IPS DF 6.9 (cell line): ENCODE measurements at regions not wholly inside any gene's neighbourhood (a gene's known extent, or its start where the extent isn't known, plus 50 kb on each side); places are given as distances from the start of the nearest gene placed in this dataset.
"Not testable (repeated sequence)": the region's sequence is repeated elsewhere in the genome, so short reads cannot be mapped to it uniquely, and the experiment has no call there.

Experiments
- DNase-seq: peaks from one replicate; pipeline ENCODE4 v3.0.0-alpha.2; 2013; ENCODE audit warnings: low read depth, low spot score
- H3K27ac ChIP-seq: one replicate; pipeline ENCODE4 v1.5.1; 2013; ENCODE audit warnings: low read length, control low read depth
- H3K27me3 ChIP-seq: 2 replicates; pipeline ENCODE4 v1.6.1; 2013; ENCODE audit warnings: mild to moderate bottlenecking, low read length; ENCODE audit not compliant: control insufficient read depth, insufficient read depth
- H3K36me3 ChIP-seq: 2 replicates; pipeline ENCODE4 v1.6.1; 2013; ENCODE audit warnings: low read length; ENCODE audit not compliant: control insufficient read depth, insufficient read depth
- H3K4me1 ChIP-seq: 2 replicates; pipeline ENCODE4 v1.6.1; 2013; ENCODE audit warnings: low read length; ENCODE audit not compliant: control insufficient read depth, insufficient read depth
- H3K4me3 ChIP-seq: 2 replicates; pipeline ENCODE4 v1.5.1; 2013; ENCODE audit warnings: mild to moderate bottlenecking, low read length
- H3K9me3 ChIP-seq: 2 replicates; pipeline ENCODE4 v1.6.1; 2013; ENCODE audit warnings: low read length, inconsistent platforms; ENCODE audit not compliant: control insufficient read depth, insufficient read depth
- WGBS: extraction: QIAGEN DNeasy Blood & Tissue Kit; methylation state at CpG from one replicate; pipeline ENCODE4 v1.1.7; 2013; ENCODE audit warnings: mixed read lengths, missing lambda C conversion rate; ENCODE audit not compliant: insufficient read length, insufficient coverage; 5-methylcytosine and 5-hydroxymethylcytosine counted together

DNA sequence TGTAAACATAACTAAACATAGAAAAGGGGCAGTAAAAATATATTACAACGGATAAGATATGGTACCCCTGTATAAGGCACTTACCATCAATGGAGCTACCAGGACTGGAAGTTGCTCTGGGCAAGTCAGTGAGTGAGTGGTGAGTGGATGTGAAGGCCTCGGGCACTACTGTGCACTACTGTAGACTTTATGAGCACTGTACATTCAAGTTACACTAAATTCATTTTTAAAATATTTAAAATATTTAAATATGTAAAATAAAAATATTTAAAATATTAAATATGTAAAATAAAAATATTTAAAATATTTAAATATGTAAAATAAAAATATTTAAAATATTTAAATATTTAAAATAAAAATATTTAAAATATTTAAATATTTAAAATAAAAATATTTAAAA lies 73.6 kb downstream of the KLF15 start:
- H3K36me3 ChIP-seq, DNase-seq, H3K27ac ChIP-seq, H3K27me3 ChIP-seq, H3K9me3 ChIP-seq, H3K4me3 ChIP-seq, H3K4me1 ChIP-seq: not testable (repeated sequence)
- WGBS = no CpG with 5 or more reads among the region's 2 CpGs

DNA sequence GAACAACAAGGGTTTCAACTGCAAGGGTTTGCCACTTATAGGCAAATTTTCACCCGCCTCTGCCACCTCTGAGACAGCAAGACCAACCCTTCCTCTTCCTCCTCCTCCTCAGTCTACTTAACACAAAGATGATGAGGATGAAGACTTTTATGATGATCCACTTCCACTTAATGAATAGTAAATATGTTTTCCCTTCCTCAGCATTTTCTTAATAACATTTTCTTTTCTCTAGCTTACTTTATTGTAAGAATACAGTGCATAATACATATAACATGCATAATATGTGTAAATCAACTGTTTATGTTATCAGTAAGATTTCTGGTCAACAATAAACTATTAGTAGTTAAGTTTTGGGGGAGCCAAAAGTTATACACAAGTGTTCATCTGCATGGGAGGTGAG lies 77.4 kb downstream of the KLF15 start:
- H3K27me3 ChIP-seq = no peaks in the 10 kb centered on the region
- no CpG with 5 or more reads among the region's 1 CpG for WGBS

DNA sequence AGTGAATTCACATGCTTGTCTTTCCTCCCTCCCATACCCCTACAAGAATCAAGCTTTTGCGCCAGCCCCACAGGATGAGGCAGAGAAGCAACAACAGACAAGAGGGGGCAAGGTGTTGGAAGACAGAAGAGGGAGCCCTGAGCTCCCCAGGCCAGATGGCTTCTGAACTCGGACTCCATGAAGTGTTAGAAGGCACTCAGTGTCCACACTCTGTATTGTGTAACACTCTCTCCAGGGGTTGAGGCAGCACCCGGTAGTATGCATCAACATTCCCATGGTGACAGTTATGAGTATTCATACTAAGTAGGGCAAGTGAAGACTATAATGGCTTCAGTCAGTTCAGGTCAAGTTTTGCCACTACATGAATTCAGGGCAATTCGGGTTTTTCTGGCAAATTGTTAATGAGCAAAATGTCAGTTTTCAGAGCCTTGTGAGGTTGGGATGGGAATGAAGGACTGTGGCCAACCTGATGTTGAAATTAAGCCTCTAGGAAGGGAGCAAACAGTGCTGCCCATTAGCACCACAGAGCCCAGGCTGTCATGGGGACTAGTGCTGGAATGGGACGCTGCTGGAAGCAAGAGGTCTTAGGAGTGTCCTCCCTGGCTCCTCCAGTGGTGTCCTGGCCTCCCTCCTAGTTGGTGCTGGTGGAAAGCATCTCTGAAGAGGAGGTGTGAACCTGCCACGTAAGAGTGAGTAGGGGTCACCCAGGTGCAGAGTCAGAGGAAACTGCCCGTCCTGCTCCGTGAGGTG lies 79.4 kb downstream of the KLF15 start:
- no peaks in the 10 kb centered on the region for H3K27me3 ChIP-seq
- H3K36me3 ChIP-seq = no peaks in the 10 kb centered on the region
- H3K4me1 ChIP-seq = no peaks in the 10 kb centered on the region
- no CpG with 5 or more reads among the region's 8 CpGs for WGBS
- DNase-seq = no peak
- H3K9me3 ChIP-seq = no peaks in the 10 kb centered on the region
- no peak overlapping the region for H3K4me3 ChIP-seq
- H3K27ac ChIP-seq = no peak overlapping the region

More for the DNA sequence above, 77.4 kb downstream of the KLF15 start:
- Histone ChIP-seq H3K27ac (no peak overlapping the region), H3K9me3 (no peaks in the 10 kb centered on the region), H3K4me1 (no peaks in the 10 kb centered on the region), H3K4me3 (no peak overlapping the region), H3K36me3 (no peaks in the 10 kb centered on the region)
- DNase-seq = no peak

DNA sequence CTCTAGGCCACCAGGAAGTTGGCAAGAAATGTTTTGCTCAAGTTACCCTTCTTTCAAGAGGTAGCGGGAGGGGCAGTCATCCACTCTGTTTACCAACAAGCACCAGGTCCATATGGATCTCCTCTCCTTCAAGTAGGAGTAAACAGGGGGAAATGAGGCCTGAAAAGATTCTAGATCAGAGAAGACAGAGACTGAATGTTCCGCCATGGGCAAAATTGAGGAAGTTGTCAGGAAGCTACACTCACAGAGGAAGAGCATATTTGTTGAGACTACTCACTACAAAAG lies 81.6 kb downstream of the KLF15 start:
- no peaks in the 10 kb centered on the region for H3K36me3 ChIP-seq
- DNase-seq = no peak
- no peak overlapping the region for H3K4me3 ChIP-seq
- H3K4me1 ChIP-seq = no peaks in the 10 kb centered on the region
- H3K9me3 ChIP-seq = no peaks in the 10 kb centered on the region
- no CpG with 5 or more reads among the region's 2 CpGs for WGBS
- H3K27me3 ChIP-seq = no peaks in the 10 kb centered on the region
- no peak overlapping the region for H3K27ac ChIP-seq

DNA sequence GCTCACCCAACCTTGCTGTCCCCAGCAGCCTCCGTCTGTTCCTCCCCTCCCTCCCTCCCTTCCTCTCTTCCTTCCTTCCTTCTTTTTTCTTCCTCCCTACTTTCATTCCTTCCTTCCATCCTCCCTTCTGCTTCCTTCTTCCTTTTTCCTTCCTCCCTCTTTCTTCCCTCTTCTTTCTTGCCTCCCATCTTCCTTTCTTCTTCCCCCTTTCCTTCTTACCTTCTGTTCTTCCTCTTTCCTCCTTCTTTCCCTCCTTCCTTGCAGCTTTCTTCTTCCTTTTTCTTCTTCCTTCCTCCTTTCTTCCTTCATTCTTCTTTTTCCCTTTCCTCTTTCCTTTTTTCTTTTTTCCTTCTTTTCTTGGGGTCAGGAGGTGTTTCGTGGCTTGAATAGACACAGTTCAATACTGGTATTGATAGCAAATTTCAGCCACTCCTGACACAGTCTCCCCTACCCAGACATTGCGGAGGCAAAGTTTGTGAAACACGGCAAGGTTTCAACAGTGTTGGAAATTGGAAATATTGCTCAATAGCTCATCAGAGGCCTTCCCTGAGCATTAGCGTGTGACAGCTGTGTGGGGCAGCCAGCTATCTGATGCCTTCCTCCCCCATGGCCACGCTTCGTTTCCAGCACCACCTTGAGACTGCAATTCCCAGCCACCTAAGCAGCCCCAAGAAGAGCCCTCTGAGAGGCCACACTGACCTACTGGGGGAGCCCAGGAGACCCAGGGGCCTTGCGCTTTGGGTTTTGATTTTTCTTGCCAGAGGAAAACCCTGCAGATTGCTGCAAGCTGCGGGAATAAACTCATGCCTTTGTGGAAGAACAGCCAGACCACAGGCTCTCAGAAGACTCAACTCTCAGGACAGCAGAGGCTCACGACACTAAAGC lies 82.2 kb downstream of the KLF15 start:
- no peaks in the 10 kb centered on the region for H3K4me1 ChIP-seq
- H3K27me3 ChIP-seq = no peaks in the 10 kb centered on the region
- no peak overlapping the region for H3K27ac ChIP-seq
- H3K4me3 ChIP-seq = no peak overlapping the region
- H3K36me3 ChIP-seq = no peaks in the 10 kb centered on the region
- no CpG with 5 or more reads among the region's 10 CpGs for WGBS
- DNase-seq = no peak
- H3K9me3 ChIP-seq = no peaks in the 10 kb centered on the region

DNA sequence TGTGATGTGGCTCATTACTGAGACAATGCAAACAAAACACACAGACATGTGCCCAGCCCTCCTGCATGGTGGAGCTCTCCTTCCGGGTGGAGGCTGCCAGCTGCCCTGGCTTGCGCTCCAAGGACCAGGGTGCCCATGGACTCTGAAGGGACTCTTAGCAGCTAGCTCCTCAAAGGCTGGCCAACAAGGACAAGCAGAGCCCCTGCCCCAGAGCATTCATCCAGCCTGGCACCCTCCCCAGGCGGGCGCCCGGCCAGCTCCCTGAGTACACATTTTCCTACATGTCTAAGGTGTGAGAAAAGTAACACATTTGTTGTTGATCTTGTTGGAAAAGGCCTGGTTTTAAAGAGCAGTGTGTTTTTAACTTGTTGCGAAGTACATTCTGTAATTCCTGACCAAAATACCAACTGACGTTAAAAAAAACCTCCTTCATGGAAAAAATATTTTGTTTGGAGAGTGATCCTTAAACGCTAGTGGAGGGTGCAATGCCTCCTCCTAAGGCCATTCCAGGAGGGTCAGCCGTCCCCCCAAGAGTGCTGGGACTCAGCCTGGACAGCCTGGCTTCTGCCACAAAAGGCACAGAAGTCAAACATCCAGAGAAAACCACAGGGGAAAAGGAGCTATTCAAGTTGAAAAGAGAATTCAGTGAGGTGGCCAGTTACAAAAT lies 86.9 kb downstream of the KLF15 start:
- DNase-seq = no peak
- no CpG with 5 or more reads among the region's 9 CpGs for WGBS
- H3K36me3 ChIP-seq = no peaks in the 10 kb centered on the region
- H3K9me3 ChIP-seq = no peaks in the 10 kb centered on the region
- no peaks in the 10 kb centered on the region; the same call in 1 of the 2 replicates for H3K27me3 ChIP-seq
- H3K27ac ChIP-seq = no peak overlapping the region
- no peak overlapping the region for H3K4me3 ChIP-seq
- peaks cover 9% of the 10 kb centered on the region; the same call in 1 of the 2 replicates for H3K4me1 ChIP-seq

DNA sequence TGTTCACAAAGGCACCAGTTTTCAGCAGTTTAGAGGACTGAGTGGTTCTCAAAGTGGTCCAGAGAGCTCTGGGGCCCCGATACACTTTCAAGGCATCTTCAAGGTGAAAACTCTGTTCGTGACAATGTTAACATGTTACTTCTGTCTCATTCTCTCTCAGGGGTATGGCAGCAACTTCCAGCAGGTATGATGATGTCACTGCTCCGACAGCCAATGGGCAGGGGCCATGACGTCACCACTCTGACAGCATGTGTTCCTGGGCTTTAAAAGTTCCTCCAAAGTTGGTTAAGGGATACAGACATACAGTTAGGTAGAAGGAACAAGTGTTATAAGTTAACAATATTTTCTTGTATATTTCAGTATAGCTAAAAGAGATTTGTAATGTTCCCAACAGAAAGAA lies 87.9 kb downstream of the KLF15 start:
- H3K36me3 ChIP-seq = no peaks in the 10 kb centered on the region
- no peak for DNase-seq
- H3K27ac ChIP-seq = no peak overlapping the region
- no peak overlapping the region for H3K4me3 ChIP-seq
- H3K9me3 ChIP-seq = no peaks in the 10 kb centered on the region
- H3K4me1 ChIP-seq = peaks cover 11% of the 10 kb centered on the region
- no peaks in the 10 kb centered on the region; the same call in 1 of the 2 replicates for H3K27me3 ChIP-seq
- WGBS = no CpG with 5 or more reads among the region's 4 CpGs

DNA sequence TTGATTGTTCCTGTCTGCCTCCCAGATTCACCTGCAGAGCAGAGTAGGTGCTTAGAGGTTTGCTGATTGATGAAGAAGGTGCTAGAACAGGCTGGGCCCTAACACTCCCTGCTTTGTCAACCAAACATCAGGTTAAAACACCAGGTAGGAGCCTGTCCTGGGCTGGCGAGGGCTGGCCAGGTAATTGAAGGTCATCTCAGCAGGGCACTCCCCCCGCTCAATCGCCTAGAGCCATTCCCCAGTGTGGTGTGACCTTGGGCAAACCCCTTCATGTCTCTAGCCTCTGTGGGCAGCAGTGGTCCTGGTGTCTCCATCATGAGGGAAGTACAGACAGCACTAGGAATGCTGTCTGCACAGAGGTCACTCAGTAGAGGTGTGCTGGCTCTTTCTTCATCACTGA lies 88.3 kb downstream of the KLF15 start:
- DNase-seq = no peak
- no peaks in the 10 kb centered on the region; the same call in 1 of the 2 replicates for H3K27me3 ChIP-seq
- H3K4me3 ChIP-seq = no peak overlapping the region
- no peaks in the 10 kb centered on the region for H3K9me3 ChIP-seq
- no peaks in the 10 kb centered on the region for H3K36me3 ChIP-seq
- WGBS = no CpG with 5 or more reads among the region's 3 CpGs
- no peak overlapping the region for H3K27ac ChIP-seq
- peaks cover 11% of the 10 kb centered on the region for H3K4me1 ChIP-seq

DNA sequence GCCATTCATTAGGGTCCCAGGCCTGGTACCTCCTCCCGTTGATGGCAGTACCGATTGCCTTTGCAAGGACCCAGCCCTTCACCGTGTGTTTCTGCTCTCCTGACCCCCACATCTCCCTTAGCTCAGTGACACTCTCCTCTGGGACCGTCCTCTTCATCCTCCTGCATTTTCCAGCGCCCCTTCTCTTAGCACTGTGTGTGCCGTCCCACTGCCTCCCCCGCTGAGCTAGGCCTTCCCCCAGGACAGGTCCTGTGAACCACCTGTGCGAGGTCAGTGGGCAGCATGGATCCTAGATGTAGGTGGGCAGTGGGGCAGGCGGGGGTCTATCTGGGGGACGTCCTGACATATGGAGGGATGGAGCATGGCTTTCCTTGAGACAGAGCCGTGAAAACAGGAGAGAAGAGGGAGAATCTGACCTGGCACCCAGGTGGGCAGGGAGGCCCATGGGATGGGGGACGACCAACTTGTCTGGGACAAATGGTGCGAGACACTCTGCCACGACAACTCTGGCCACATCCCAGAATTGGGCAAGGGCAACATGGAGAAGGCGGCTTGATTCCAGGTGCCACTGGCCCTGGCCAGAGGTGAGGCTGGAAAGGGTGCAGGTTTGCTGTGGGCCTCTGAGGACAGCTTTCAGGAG lies 87.7 kb upstream of the ALDH1L1 start:
- Histone ChIP-seq H3K9me3 (no peaks in the 10 kb centered on the region), H3K4me1 (peaks cover 11% of the 10 kb centered on the region), H3K27ac (no peak overlapping the region), H3K36me3 (no peaks in the 10 kb centered on the region), H3K4me3 (no peak overlapping the region), H3K27me3 (no peaks in the 10 kb centered on the region; the same call in 1 of the 2 replicates)
- WGBS = no CpG with 5 or more reads among the region's 15 CpGs
- DNase-seq = no peak
